Immature natural killer cell (primary cell): ENCODE measurements at regions not wholly inside any gene's neighbourhood (a gene's known extent, or its start where the extent isn't known, plus 50 kb on each side); places are given as distances from the start of the nearest gene placed in this dataset.
"Not testable (repeated sequence)": the region's sequence is repeated elsewhere in the genome, so short reads cannot be mapped to it uniquely, and the experiment has no call there.

Experiments
- DNase-seq, 3 donors: peaks; one replicate each; pipeline ENCODE4 v3.0.0; 2022; ENCODE audit warnings: mixed read lengths in 1 of 3
- H3K27ac Mint-ChIP-seq, 6 donors: one replicate each; pipeline ENCODE4 v1.8.0; 2020; ENCODE audit warnings: mixed read lengths in 6 of 6, mild to moderate bottlenecking in 5 of 6, inconsistent platforms in 4 of 6, moderate library complexity in 3 of 6
- H3K27me3 Mint-ChIP-seq, 3 donors: one replicate each; pipeline ENCODE4 v1.8.0; 2020 to 2021; ENCODE audit warnings: low read depth in 3 of 3, mild to moderate bottlenecking in 3 of 3, mixed read lengths in 3 of 3, moderate library complexity in 3 of 3, inconsistent platforms in 1 of 3
- H3K36me3 Mint-ChIP-seq, 3 donors: one replicate each; pipeline ENCODE4 v1.8.0; 2020; ENCODE audit warnings: mixed read lengths in 3 of 3, inconsistent platforms in 2 of 3, mild to moderate bottlenecking in 2 of 3
- H3K4me1 Mint-ChIP-seq, 2 donors: one replicate each; pipeline ENCODE4 v1.8.0; 2020; ENCODE audit warnings: inconsistent platforms in 2 of 2, mild to moderate bottlenecking in 2 of 2, mixed read lengths in 2 of 2, moderate library complexity in 1 of 2
- H3K4me3 Mint-ChIP-seq, 5 donors: one replicate each; pipeline ENCODE4 v1.8.0; 2020; ENCODE audit warnings: mild to moderate bottlenecking in 5 of 5, mixed read lengths in 5 of 5, inconsistent platforms in 3 of 5, moderate library complexity in 3 of 5
- H3K9me3 Mint-ChIP-seq, 6 donors: one replicate each; pipeline ENCODE4 v1.8.0; 2020; ENCODE audit warnings: mild to moderate bottlenecking in 6 of 6, mixed read lengths in 6 of 6, inconsistent platforms in 4 of 6, moderate library complexity in 3 of 6

DNA sequence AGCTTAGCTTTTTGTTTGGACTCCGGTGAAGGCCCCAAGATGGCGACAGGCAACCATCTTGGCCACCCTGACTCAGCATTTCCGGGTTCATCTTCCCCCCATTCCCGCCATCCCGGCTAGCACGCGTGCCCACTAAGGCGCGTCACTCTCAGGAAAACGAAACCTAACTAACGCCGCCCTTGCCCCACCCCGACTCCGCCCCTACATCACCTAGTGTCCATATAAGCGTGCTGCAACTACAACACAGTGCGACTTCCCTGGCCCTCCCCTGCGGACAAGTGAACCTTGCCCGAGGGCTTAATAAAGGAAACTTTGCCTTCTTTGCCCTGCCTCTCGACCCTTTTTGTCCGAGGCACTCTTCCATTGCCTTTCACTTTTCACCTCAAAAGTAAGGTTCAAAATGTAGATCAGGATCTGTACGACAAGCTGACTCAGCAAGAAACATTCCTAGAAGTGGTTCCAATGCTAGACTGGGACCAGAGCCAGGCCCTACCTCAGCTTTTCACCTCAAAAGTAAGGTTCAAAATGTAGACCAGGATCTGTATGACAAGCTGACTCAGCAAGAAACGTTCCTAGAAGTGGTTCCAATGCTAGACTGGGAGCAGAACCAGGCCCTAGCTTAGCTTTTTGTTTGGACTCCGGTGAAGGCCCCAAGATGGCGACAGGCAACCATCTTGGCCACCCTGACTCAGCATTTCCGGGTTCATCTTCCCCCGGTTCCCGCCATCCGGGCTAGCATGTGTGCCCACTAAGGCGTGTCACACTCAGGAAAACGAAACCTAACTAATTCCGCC is 51.9 kb upstream of the TMEM97 start:
- H3K27me3 Mint-ChIP-seq, DNase-seq, H3K4me3 Mint-ChIP-seq, H3K4me1 Mint-ChIP-seq, H3K27ac Mint-ChIP-seq, H3K36me3 Mint-ChIP-seq: not testable (repeated sequence)
- H3K9me3 Mint-ChIP-seq, result peaks cover 3 to 21% (median 10%) of the 10 kb centered on the region in 6 donors

DNA sequence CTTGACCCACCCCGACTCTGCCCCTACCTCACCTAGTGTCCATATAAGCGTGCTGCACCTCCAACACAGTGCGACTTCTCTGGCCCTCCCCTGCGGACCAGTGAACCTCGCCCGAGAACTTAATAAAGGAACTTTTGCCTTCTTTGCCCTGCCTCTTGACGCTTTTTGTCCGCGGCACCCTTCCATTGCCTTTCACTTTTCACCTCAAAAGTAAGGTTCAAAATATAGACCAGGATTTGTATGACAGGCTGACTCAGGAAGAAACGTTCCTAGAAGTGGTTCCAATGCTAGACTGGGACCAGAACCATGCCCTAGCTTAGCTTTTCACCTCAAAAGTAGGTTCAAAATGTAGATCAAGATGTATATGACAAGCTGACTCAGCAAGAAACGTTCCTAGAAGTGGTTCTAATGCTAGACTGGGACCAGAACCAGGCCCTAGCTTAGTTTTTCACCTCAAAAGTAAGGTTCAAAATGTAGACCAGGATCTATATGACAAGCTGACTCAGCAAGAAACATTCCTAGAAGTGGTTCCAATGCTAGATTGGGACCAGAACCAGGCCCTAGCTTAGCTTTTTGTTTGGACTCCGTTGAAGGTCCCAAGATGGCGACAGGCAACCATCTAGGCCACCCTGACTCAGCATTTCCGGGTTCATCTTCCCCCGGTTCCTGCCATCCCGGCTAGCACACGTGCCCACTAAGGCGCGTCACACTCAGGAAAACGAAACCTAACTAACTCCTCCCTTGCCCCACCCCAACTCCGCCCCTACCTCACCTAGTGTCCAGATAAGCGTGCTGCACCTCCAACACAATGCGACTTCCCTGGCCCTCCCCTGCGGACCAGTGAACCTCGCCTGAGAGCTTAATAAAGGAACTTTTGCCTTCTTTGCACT is 51.0 kb upstream of the TMEM97 start:
- no peak for DNase-seq
- peaks cover 0 to 2% (median 0%) of the 10 kb centered on the region in 3 donors for H3K36me3 Mint-ChIP-seq
- no peak overlapping the region for H3K27ac Mint-ChIP-seq
- H3K4me3 Mint-ChIP-seq, result no peak overlapping the region
- H3K4me1 Mint-ChIP-seq, result no peaks in the 10 kb centered on the region
- H3K9me3 Mint-ChIP-seq, result peaks cover 0 to 13% (median 6%) of the 10 kb centered on the region in 6 donors
- H3K27me3 Mint-ChIP-seq, result peaks cover 7 to 11% (median 8%) of the 10 kb centered on the region in 3 donors

DNA sequence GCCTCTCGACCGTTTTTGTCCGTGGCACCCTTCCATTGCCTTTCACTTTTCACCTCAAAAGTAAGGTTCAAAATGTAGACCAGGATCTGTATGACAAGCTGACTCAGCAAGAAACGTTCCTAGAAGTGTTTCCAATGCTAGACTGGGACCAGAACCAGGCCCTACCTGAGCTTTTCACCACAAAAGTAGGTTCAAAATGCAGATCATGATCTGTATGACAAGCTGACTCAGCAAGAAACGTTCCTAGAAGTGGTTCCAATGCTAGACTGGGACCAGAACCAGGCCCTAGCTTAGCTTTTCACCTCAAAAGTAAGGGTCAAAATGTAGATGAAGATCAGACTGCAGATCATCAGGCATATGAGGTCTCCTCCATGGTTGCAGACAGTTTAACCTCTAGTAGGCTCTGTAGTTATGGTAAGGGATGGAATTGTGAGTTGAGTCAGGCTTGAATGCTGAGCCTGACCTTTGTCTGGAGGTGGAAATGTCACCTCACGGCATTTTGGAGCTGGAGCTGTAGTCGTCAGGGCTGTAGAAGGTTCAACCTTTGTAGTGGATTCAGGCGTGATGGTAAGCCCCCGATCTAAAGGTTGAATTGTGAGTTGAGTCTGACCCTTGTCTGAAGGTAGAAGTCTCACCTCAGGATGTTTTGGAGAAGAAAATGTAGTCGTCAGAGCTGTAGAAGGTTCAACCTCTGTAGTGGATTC is 50.2 kb upstream of the TMEM97 start:
- Mint-ChIP-seq H3K4me1 (no peaks in the 10 kb centered on the region), H3K27ac (no peak overlapping the region), H3K36me3 (no peaks in the 10 kb centered on the region), H3K4me3 (no peak overlapping the region), H3K9me3 (peaks cover 0 to 6% (median 4%) of the 10 kb centered on the region in 6 donors), H3K27me3 (peaks cover 7 to 11% (median 8%) of the 10 kb centered on the region in 3 donors)
- no peak for DNase-seq
